ENCODE measurements at regions not wholly inside any gene's neighbourhood (a gene's known extent, or its start where the extent isn't known, plus 50 kb on each side); places are given as distances from the start of the nearest gene placed in this dataset.

DNA sequence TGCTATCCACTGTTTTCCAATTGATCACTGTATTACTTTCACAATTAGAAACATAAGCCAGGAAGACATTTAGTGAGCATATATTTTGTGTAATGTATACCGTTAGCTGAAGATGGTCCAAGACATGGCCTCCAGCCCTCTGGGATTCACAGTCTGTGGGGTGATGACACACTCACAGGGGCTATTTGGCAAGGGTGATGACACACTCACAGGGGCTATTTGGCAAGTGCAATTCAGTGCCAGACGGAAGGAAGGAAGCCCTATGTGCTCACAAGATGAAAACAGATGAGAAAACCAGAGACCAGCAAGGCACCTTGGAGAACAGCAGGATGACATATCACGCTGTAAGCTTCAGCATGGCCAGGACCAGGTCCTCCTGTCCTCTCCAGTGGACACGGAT is 183.7 kb downstream of the MBOAT1 start:
- Histone ChIP-seq H3K9me3 (ENCODE audit: insufficient read depth, low read depth, low read length) (no peaks in the 10 kb centered on the region), H3K27ac (ENCODE audit: low read length) (no peak overlapping the region), H3K9ac (ENCODE audit: low read depth, low read length) (no peak overlapping the region), H3K36me3 (ENCODE audit: insufficient read depth, low read depth, low read length) (no peaks in the 10 kb centered on the region), H3K27me3 (ENCODE audit: insufficient read depth, low read length) (no peaks in the 10 kb centered on the region), H3K4me3 (ENCODE audit: low read length) (no peak overlapping the region), H3K4me1 (ENCODE audit: insufficient read depth, low read length) (no peaks in the 10 kb centered on the region)

DNA sequence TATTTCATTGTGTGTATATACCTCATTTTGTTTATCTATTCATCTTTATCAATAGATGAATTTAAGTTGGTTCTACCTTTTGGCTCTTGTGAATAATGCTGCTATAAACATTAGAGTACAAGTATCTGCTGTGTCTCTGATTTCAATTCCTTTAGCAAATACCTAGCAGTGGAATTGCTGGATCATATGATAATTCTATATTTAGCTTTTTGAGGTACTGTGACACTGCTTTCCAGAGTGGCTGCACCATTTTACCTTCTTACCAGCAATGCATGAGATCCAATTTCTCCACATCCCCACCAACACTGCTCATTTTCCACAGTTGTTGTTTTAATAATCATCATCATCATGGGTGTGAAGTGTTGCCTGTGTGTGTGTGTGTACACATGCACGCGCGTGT is 182.3 kb downstream of the MBOAT1 start:
- no peak overlapping the region for H3K9ac ChIP-seq (ENCODE audit: low read depth, low read length)

GRCh38 chr6:20031342-20031741 is 180.9 kb downstream of the MBOAT1 start:
- Histone ChIP-seq H3K27me3 (ENCODE audit: insufficient read depth, low read length) (no peaks in the 10 kb centered on the region), H3K4me3 (ENCODE audit: low read length) (no peak overlapping the region), H3K27ac (ENCODE audit: low read length) (no peak overlapping the region), H3K9ac (ENCODE audit: low read depth, low read length) (no peak overlapping the region), H3K4me1 (ENCODE audit: insufficient read depth, low read length) (peaks cover 9% of the 10 kb centered on the region; the same call in 1 of the 2 replicates), H3K9me3 (ENCODE audit: insufficient read depth, low read depth, low read length) (no peaks in the 10 kb centered on the region), H3K36me3 (ENCODE audit: insufficient read depth, low read depth, low read length) (no peaks in the 10 kb centered on the region)

More for the DNA sequence above, 182.3 kb downstream of the MBOAT1 start:
- no peak overlapping the region for H3K4me3 ChIP-seq (ENCODE audit: low read length)
- H3K9me3 ChIP-seq (ENCODE audit: insufficient read depth, low read depth, low read length), result no peaks in the 10 kb centered on the region
- H3K4me1 ChIP-seq (ENCODE audit: insufficient read depth, low read length), result peaks cover 9% of the 10 kb centered on the region; the same call in 1 of the 2 replicates
- no peak overlapping the region for H3K27ac ChIP-seq (ENCODE audit: low read length)
- H3K36me3 ChIP-seq (ENCODE audit: insufficient read depth, low read depth, low read length), result no peaks in the 10 kb centered on the region
- H3K27me3 ChIP-seq (ENCODE audit: insufficient read depth, low read length), result no peaks in the 10 kb centered on the region

GRCh38 chr6:20033697-20034407 is 178.4 kb downstream of the MBOAT1 start:
- H3K36me3 ChIP-seq (ENCODE audit: insufficient read depth, low read depth, low read length), result no peaks in the 10 kb centered on the region
- peaks cover 9% of the 10 kb centered on the region; the same call in 1 of the 2 replicates for H3K4me1 ChIP-seq (ENCODE audit: insufficient read depth, low read length)
- no peak overlapping the region for H3K4me3 ChIP-seq (ENCODE audit: low read length)
- no peak overlapping the region for H3K27ac ChIP-seq (ENCODE audit: low read length)
- no peaks in the 10 kb centered on the region for H3K27me3 ChIP-seq (ENCODE audit: insufficient read depth, low read length)
- no peaks in the 10 kb centered on the region for H3K9me3 ChIP-seq (ENCODE audit: insufficient read depth, low read depth, low read length)
- peak overlapping the region; percentile 46; the same call in 1 of the 2 replicates for H3K9ac ChIP-seq (ENCODE audit: low read depth, low read length)

DNA sequence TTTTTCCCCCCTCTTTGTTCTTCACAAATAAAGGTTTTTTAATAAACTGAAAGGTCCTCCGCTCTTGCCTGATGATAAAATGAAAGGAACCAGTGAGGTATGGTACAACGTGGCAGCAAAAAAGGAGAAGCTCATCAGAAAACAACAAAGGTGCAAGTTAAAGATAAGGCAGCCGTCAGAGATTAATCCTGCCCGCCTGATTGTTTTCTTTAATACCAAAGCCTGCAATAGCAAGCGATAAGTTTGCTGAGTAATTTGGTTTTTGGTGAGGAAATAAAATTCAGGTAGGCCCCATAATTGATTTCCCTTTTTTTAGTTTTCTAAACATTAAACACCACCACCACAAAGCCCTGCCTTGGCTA is 177.9 kb downstream of the MBOAT1 start:
- no peaks in the 10 kb centered on the region for H3K9me3 ChIP-seq (ENCODE audit: insufficient read depth, low read depth, low read length)
- no peak overlapping the region for H3K27ac ChIP-seq (ENCODE audit: low read length)
- H3K4me1 ChIP-seq (ENCODE audit: insufficient read depth, low read length), result peaks cover 9% of the 10 kb centered on the region; the same call in 1 of the 2 replicates

GRCh38 chr6:20036141-20036677 is 176.1 kb downstream of the MBOAT1 start:
- Histone ChIP-seq H3K27ac (ENCODE audit: low read length) (peak overlapping the region; percentile 19), H3K27me3 (ENCODE audit: insufficient read depth, low read length) (no peaks in the 10 kb centered on the region), H3K36me3 (ENCODE audit: insufficient read depth, low read depth, low read length) (no peaks in the 10 kb centered on the region), H3K4me3 (ENCODE audit: low read length) (no peak overlapping the region), H3K4me1 (ENCODE audit: insufficient read depth, low read length) (peaks cover 9% of the 10 kb centered on the region; the same call in 1 of the 2 replicates), H3K9me3 (ENCODE audit: insufficient read depth, low read depth, low read length) (no peaks in the 10 kb centered on the region), H3K9ac (ENCODE audit: low read depth, low read length) (no peak overlapping the region)

More for the DNA sequence above, 177.9 kb downstream of the MBOAT1 start:
- H3K27me3 ChIP-seq (ENCODE audit: insufficient read depth, low read length), result no peaks in the 10 kb centered on the region
- no peaks in the 10 kb centered on the region for H3K36me3 ChIP-seq (ENCODE audit: insufficient read depth, low read depth, low read length)
- no peak overlapping the region for H3K4me3 ChIP-seq (ENCODE audit: low read length)
- H3K9ac ChIP-seq (ENCODE audit: low read depth, low read length), result peak overlapping the region; percentile 46; the same call in 1 of the 2 replicates

DNA sequence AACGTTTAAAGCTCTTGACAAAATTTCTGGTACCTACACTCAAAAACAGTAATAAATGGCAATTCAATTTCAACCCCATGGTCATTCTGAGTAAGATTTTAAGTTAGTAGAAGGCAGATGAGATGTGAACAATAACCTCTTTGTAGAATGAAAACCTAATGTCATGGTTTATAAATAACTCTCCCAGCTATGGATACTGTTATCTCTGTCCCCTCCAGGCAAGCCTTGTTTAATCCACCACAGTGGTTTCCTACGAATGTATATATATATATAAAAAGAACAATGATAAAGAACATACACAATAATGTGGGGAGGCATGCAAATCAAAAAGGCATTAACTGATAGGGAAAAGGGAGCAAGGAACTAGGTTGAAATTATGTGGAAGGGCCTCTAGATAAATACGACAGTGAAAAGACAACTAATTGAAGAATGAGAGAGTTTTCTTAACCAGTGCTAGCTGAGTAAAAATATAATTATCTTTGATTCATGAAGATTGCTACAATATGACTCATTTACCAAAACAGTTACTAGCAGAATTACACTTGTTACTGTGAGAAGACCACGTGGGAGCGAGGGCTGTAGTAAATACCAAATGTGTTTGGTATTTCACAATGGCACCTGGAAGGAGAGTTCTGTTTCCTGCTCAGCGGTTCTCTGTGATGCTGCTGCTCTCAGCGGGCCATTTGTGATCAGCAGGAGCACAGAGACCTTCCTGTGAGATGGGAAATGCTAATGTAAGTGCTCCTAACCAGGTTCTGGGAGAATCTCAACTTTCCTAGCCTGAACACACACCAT is 173.7 kb downstream of the MBOAT1 start:
- no peak overlapping the region for H3K27ac ChIP-seq (ENCODE audit: low read length)
- H3K4me3 ChIP-seq (ENCODE audit: low read length), result no peak overlapping the region
- H3K36me3 ChIP-seq (ENCODE audit: insufficient read depth, low read depth, low read length), result no peaks in the 10 kb centered on the region
- H3K9ac ChIP-seq (ENCODE audit: low read depth, low read length), result no peak overlapping the region
- no peaks in the 10 kb centered on the region for H3K27me3 ChIP-seq (ENCODE audit: insufficient read depth, low read length)
- no peaks in the 10 kb centered on the region for H3K9me3 ChIP-seq (ENCODE audit: insufficient read depth, low read depth, low read length)
- peaks cover 9% of the 10 kb centered on the region; the same call in 1 of the 2 replicates for H3K4me1 ChIP-seq (ENCODE audit: insufficient read depth, low read length)

DNA sequence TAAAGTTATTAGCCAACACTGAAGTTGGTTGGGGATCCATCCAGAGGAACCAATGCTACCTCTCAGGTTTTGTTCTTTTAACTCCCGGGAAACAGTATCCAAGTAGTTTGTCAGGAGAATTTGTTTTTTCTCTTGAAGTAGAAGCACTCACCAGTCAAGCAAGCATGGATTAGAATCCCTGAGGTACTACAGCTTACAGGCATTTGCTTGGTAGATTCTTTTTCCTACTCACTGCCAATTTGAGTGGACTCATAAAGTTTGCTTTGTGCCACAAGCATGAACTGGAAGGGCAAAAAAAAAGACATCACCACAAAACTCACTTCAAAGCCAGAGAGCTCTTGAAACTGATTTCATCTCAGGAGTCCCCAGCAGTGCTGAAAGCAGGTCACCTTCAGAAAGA is 167.4 kb downstream of the MBOAT1 start:
- Histone ChIP-seq H3K4me3 (ENCODE audit: low read length) (no peak overlapping the region), H3K4me1 (ENCODE audit: insufficient read depth, low read length) (no peaks in the 10 kb centered on the region), H3K9ac (ENCODE audit: low read depth, low read length) (no peak overlapping the region), H3K27me3 (ENCODE audit: insufficient read depth, low read length) (no peaks in the 10 kb centered on the region), H3K36me3 (ENCODE audit: insufficient read depth, low read depth, low read length) (no peaks in the 10 kb centered on the region), H3K9me3 (ENCODE audit: insufficient read depth, low read depth, low read length) (no peaks in the 10 kb centered on the region), H3K27ac (ENCODE audit: low read length) (no peak overlapping the region)

All from iPS-20b (cell line).